HG02571 (cell line): ENCODE measurements at regions not wholly inside any gene's neighbourhood (a gene's known extent, or its start where the extent isn't known, plus 50 kb on each side); places are given as distances from the start of the nearest gene placed in this dataset.
A peak's percentile ranks its signal among the peaks of the same experiment; 100 is the strongest.

Experiments used
- ATAC-seq: cut with Tn5 transposase; IDR thresholded peaks from one replicate; pipeline ENCODE4 v1.9.1; 2021; ENCODE audit warnings: mild to moderate bottlenecking, moderate library complexity; ENCODE audit not compliant: unreplicated experiment

- ATAC-seq, result no peak
These were observed 215.3 kb upstream of the RHOBTB1 start for GRCh38 chr10:61159253-61159652.

- ATAC-seq, result no peak
These were observed 213.2 kb upstream of the RHOBTB1 start for GRCh38 chr10:61157182-61157581.

- ATAC-seq, result no peak
These were observed 209.8 kb upstream of the RHOBTB1 start for GRCh38 chr10:61153771-61154170.

GRCh38 chr10:61151059-61151458 lies 207.1 kb upstream of the RHOBTB1 start:
- ATAC-seq, result no peak

DNA sequence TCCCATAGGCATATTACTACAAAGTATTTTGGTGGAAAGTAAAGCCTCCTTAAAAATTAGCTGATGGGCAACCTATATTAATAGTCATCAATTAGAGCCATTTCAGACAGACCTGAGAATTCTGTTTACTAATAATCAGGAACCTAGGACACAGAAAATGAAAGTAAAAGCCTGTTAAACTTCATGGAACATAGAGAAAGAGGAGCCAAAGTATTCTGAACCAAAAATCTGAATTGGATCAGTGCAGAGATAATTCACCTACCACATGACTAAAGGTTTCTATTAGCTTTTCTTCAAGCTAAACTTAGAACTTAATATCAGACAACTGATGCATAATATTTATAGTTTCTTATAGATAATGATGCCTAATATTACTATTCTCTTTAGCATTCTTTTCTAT lies 204.5 kb upstream of the RHOBTB1 start:
- ATAC-seq, result no peak

GRCh38 chr10:61142987-61143386 lies 199.0 kb upstream of the RHOBTB1 start:
- ATAC-seq, result no peak

GRCh38 chr10:61140765-61141392 lies 196.9 kb upstream of the RHOBTB1 start:
- no peak for ATAC-seq

DNA sequence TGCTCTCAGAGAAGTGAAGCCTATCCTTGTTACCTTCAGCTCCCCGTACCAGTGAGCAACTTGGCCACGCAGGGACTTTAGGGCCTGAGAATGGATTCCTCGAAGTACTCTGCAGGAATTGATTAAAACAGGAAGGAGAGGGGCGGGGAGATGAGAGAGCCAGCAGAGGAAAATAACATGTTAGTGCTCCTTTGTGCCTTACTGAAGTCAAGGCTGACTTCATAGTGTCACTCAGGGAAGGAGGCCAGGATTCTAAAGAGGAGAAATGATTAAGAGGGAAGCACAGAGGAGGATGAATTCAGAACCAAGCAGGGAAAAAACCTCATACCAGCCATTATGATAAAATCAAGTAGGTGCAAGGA lies 195.6 kb upstream of the RHOBTB1 start:
- no peak for ATAC-seq

DNA sequence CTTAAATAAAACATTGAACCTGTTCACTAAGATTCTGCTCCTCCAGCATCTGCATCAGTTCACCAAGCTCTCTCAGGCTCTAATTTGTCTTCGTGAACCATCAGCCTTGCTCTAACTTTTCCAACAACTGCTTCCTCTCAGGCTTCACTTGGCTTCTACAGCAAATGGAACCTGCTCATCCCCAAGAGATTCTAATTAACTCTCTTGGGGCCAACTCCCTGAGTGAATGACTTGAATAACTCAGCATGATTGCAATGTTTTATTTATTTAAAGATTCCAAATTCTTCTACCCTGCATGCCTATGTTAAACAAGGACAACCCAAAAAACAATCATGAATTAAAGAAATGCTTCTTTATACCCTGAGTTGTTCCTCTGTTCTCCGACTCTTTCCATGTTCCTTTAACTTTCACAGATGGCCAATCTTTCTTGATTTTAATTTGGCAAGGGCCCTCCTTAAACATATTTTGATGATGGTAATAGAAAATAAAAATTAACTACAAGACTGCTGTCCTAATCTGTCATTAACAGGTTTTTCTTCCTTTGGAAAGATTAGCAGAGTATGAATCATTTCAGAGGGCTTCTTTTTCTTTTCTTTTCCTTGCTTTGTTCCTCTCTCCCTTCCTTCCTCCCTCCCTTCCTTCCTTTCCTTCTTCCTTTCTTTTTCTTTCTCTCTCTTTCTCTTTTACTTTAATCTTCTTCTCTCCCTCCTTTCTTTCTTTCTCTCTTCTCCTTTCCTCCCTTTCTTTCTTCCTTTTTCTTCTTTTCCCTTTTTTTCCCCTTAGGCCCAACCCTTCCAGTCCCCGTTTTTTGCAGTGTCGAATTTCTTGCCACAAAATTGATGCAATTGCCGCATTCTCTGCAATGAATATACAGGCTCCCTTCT lies 195.0 kb upstream of the RHOBTB1 start:
- ATAC-seq, result no peak

- no peak for ATAC-seq
These were observed 192.2 kb upstream of the RHOBTB1 start for GRCh38 chr10:61136139-61136538.

DNA sequence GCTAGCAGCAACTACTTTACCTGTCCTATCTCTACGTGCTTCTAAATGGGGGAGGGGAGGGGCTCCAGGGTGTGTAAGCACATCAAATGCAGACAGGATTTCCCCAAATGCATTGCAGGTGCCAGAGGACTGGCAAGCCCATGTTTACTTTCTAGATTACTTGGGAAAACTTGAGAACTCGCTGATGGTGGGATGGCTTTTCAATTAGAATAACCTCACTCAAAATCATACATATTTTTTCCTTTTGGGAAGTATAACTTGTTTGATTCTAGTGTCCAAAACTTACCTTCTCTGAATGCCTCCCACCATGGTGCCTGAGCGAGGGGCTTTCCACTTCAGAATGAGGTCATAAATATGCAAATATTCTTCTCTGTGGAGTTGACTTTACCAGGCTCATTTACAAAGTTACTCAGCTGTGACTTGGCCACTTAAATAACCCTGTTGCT lies 191.3 kb upstream of the RHOBTB1 start:
- ATAC-seq, result peak; percentile 90

DNA sequence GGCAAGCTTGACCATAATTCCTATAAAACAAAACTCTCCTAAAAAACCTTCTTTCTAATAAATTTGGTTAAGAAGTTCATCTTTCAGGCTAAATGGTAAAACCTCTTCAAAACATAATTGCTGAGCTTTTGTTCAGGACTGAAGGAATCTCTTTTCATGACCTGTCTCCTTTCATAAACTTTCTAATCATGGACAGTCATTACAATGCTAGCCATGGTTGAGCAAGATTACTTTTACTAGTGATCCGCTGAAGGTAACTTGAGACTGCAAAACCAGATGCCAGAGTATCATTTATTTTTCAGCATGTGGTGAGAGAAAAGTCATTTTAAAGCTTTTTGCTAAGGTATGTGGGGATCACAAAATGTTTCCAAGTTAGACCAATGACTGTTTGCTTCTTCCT lies 186.4 kb upstream of the RHOBTB1 start:
- no peak for ATAC-seq

- no peak for ATAC-seq
These were observed 184.2 kb upstream of the RHOBTB1 start for GRCh38 chr10:61128196-61128595.

DNA sequence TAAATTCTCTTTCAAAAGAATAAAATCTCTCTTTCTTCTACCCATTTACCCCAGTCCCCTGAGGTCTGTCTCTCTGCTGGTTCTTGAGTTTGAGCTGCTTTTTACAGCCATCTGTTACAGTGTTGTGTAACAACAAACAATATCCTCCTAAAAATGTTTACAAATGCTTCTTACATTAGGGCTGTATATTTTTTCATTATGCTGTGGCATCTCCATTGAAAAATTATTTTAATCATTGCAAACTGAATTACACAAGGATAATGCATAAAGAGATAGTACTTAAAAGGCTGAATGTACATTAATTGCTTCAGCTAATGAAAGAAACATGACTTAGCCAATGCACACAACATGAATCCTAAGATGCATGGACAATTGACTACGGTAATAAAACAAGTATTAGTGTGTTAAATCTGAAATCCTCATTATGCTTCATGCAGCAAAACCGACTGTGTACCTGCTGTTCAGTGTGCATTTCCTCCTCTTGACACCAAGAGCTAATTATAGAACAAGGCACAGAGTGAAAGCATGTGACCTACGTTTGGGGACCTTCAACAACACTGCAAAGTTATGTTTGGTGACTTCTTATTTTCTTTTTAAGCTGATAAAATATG lies 181.7 kb upstream of the RHOBTB1 start:
- ATAC-seq, result peak; percentile 76

GRCh38 chr10:61124756-61125530 lies 181.0 kb upstream of the RHOBTB1 start:
- no peak for ATAC-seq

DNA sequence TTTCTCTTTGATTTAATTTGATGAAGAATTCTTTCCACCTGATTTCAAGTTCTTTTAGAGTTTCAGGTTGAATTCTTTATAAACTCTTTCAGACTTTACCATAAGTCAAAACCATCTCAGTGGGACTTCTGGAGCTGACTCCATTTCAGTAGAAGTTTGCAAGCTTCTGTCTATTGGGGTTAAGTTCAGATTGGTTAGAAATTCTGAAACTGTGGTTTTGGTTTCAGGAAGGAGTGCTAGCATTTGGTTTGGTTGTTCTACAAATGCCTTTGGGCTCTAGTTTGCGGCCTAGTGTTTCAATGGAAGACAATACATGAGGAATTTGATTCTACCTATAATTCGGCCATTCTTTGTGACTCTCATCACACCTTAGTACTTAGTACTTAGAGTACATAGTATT lies 176.8 kb upstream of the RHOBTB1 start:
- peak; percentile 68 for ATAC-seq

DNA sequence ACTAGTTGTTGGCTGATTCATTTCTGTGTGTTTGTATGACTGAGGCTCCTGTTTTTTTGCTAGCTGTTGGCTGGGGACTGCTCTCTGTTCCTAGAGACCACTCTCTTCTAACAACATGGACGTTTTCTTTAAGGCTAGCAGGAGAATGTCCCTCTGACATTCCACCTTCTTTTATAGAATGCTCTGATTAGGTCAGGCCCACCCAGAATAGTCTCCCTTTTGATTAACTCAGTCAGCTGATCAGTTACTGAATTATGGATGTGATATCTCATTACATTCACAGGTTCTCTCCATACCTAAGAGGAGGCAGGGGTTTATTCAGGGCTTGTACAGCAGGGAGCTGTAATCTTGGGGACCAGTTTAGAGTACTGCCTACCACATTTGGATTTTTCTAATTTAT lies 175.6 kb upstream of the RHOBTB1 start:
- ATAC-seq, result no peak

DNA sequence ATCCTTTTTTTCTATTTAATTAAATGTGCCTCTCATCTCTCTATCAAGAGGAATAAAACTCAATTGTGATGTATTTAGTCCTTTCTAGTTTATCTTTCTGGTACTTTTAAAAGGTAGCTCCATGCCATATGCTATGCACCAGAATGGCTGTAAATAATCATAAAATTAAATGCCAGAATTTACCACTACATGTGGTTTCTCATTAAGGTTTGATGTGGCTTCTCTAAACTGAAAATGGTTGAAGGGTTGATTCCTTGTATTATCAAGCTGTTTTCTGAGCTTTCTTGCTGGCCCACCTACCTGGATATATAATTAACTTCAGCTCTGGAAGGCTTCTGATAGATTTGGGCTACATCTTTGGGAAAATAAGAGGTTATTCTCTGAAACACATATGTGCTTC lies 171.9 kb upstream of the RHOBTB1 start:
- ATAC-seq, result no peak

- no peak for ATAC-seq
These were observed 168.8 kb upstream of the RHOBTB1 start for GRCh38 chr10:61112771-61113170.

- no peak for ATAC-seq
These were observed 167.0 kb upstream of the RHOBTB1 start for GRCh38 chr10:61110936-61111335.

DNA sequence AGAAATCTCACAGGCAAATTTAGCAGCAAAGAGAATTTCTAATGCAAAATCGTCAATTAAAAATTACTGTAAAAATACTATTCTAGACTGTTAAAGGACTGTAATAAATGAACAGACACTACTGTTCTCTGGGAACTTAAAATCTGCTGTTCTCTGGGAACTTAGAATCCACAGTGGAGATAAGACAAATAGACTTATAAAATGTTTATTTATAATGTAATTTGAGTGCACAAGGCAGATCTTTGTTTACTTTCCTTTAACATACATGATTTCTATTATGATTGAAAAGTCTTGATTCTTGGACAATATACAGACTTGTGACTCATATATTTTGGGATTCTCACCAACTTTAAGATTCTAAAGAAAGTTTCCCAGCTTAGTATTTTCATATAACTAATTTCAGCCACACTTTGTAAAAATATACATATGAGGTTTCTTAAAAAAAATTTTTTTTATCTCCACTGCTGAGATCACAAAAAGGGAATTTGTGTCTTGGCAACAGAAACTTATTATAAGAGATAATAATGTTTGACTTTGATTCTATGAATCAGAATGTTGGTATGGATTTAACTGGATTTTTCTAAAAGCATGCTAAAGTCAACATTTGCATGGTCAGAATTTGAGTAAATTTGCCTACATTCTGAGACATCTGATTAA lies 166.3 kb upstream of the RHOBTB1 start:
- ATAC-seq, result no peak
